GM12864 (cell line): ENCODE measurements at regions not wholly inside any gene's neighbourhood (a gene's known extent, or its start where the extent isn't known, plus 50 kb on each side); places are given as distances from the start of the nearest gene placed in this dataset.
"Not testable (repeated sequence)": the region's sequence is repeated elsewhere in the genome, so short reads cannot be mapped to it uniquely, and the experiment has no call there.

Experiments
- DNase-seq: peaks from one replicate; pipeline ENCODE4 v3.0.0-alpha.2; 2011; ENCODE audit warnings: low read depth
- H3K4me3 ChIP-seq: 2 replicates; pipeline ENCODE4 v1.5.1; 2011; ENCODE audit warnings: mild to moderate bottlenecking, low read depth, low read length, control low read depth
- TF ChIP-seq, protein P1 (sequence below): IDR thresholded peaks from 2 replicates; pipeline ENCODE4 v1.5.1; 2011; ENCODE audit warnings: low read depth, mild to moderate bottlenecking, moderate library complexity, low read length, control low read depth, inconsistent platforms; ENCODE audit errors: missing control alignments

DNA sequence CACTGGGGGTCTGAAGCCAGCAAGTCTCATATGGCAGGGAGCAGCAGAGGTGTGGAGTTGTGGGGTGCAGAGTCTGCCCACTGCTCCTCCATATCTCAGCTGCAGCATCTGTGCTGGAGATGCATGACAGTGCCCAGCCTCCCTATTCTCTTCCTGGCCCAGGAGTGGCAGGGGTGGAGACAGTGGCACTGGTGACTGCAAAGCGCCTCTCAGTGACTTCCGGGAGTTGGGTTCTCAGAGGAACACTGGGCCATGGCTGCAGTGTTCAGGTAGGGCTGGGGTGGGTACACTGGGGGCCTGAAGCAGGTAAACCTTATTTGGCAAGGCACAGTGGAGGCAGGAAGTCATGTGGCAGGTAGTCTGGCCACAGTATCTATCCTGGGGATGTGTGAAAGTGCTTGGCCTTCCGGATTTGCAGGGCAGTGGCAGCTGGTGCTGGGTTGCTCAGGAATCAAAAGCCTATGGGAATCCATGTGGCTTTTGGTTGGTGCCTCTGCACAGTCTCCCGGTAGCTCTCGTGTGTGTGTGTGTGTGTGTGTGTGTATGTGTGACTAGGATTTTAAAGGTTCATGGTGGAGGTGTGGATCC lies 60.3 kb upstream of the THUMPD2 start:
- DNase-seq: no peak
- TF ChIP-seq, protein P1, sequence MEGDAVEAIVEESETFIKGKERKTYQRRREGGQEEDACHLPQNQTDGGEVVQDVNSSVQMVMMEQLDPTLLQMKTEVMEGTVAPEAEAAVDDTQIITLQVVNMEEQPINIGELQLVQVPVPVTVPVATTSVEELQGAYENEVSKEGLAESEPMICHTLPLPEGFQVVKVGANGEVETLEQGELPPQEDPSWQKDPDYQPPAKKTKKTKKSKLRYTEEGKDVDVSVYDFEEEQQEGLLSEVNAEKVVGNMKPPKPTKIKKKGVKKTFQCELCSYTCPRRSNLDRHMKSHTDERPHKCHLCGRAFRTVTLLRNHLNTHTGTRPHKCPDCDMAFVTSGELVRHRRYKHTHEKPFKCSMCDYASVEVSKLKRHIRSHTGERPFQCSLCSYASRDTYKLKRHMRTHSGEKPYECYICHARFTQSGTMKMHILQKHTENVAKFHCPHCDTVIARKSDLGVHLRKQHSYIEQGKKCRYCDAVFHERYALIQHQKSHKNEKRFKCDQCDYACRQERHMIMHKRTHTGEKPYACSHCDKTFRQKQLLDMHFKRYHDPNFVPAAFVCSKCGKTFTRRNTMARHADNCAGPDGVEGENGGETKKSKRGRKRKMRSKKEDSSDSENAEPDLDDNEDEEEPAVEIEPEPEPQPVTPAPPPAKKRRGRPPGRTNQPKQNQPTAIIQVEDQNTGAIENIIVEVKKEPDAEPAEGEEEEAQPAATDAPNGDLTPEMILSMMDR: no peak
- no peak overlapping the region for H3K4me3 ChIP-seq

GRCh38 chr2:39838589-39838988 lies 59.5 kb upstream of the THUMPD2 start:
- TF ChIP-seq, protein P1: no peak
- H3K4me3 ChIP-seq: no peak overlapping the region
- DNase-seq: no peak

GRCh38 chr2:39837856-39838453 lies 58.9 kb upstream of the THUMPD2 start:
- TF ChIP-seq, protein P1: peak; percentile 93
- H3K4me3 ChIP-seq: no peak overlapping the region
- peak; percentile 13 for DNase-seq

DNA sequence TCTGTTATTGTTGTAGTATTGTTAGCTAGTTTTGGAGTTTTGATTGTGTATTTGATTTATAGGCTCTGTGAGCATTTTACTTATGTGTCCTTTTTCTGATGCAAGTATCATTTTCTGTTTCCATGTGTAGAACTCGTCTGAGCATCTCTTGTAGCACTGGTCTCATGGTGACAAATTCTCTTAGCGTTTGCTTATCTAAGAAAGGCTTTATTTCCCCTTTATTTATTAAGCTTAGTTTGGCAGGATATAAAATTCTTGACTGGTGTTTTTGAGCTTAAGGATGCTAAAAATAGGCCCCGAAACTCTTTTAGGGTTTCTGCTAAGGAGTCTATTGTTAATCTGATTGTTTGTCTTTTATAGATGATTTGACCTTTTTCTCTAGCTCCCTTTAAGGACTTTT lies 57.6 kb upstream of the THUMPD2 start:
- TF ChIP-seq, protein P1: no peak
- DNase-seq: no peak
- H3K4me3 ChIP-seq: no peak overlapping the region

DNA sequence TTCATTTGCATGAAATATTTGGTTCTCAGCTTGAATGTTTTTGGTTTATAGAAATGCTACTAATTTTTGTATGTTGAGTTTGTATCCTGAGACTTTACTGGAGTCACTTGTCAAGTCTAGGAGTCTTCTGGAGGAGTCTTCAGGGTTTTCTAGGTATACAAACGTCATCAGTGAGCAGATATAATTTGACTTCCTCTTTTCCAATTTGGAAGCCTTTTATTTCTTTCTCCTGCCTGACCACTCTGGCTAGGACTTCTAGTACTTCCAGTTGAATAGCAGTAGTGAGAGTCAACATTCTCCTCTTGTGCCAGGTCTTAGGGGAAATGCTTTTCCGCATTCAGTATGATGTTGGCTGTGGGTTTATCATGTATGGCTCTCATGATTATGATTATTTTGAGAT lies 55.4 kb upstream of the THUMPD2 start:
- no peak for DNase-seq
- TF ChIP-seq, protein P1: no peak
- no peak overlapping the region for H3K4me3 ChIP-seq

GRCh38 chr2:39830610-39831009 lies 51.6 kb upstream of the THUMPD2 start:
- H3K4me3 ChIP-seq, DNase-seq: not testable (repeated sequence)
